ENCODE measurements at regions not wholly inside any gene's neighbourhood (a gene's known extent, or its start where the extent isn't known, plus 50 kb on each side); places are given as distances from the start of the nearest gene placed in this dataset.
A peak's percentile ranks its signal among the peaks of the same experiment; 100 is the strongest.

DNA sequence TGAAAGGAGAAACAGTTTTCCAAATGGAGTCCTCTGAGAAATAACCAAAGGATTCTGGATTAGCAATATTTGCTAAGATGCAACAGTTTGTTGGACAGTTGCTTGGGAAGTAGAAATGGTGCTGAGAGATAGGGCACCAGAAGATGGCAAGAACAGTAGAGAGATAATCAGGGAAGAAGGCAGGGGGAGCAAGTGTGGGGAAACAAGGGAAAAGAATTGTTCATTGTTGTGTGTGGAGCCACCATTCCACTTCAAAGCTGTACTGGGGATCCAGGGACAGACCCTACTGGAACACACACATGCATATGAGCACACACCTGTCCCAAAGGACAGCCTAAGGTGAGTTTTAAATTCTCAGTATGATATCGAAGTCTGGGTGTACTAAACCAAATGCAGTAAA, 152.5 kb downstream of the ZNF608 start:
- DNase-seq (ENCODE audit: low spot score in 2 of 2), result no peak
- no peak for FAIRE-seq

DNA sequence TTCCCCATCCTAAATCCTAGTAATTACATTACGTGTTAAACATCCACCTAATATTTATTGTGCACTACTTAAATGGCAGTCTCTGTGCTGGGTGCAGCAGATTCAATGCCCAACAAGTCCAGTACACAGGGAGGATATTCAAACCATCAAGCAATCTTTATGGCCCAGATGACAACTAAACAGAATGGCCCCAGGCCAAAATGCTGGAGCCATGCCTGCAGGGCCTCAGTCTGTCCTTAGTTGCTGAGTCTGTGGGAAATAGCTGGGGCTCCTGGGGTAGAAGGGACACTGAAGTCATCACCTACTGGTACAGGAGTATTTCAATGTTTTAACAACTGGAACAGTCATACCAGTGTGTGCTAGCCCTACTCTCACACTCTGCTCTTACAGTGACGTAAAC, 153.5 kb downstream of the ZNF608 start:
- no peak for FAIRE-seq
- no peak for DNase-seq (ENCODE audit: low spot score in 2 of 2)

- no peak for FAIRE-seq
- DNase-seq (ENCODE audit: low spot score in 2 of 2), result no peak
Observed at GRCh38 chr5:124591583-124591982, 154.9 kb downstream of the ZNF608 start.

- DNase-seq (ENCODE audit: low spot score in 2 of 2) (no peak), FAIRE-seq (no peak)
Observed at GRCh38 chr5:124590686-124591085, 155.8 kb downstream of the ZNF608 start.

- FAIRE-seq, result no peak
Observed at GRCh38 chr5:124587280-124587679, 159.2 kb downstream of the ZNF608 start.

GRCh38 chr5:124584991-124585715, 161.3 kb downstream of the ZNF608 start:
- DNase-seq (ENCODE audit: low spot score in 2 of 2) (no peak), FAIRE-seq (no peak)

More at GRCh38 chr5:124587280-124587679, 159.2 kb downstream of the ZNF608 start:
- DNase-seq (ENCODE audit: low spot score in 2 of 2), result no peak

GRCh38 chr5:124583469-124584350, 162.7 kb downstream of the ZNF608 start:
- FAIRE-seq (no peak), DNase-seq (ENCODE audit: low spot score in 2 of 2) (no peak)

DNA sequence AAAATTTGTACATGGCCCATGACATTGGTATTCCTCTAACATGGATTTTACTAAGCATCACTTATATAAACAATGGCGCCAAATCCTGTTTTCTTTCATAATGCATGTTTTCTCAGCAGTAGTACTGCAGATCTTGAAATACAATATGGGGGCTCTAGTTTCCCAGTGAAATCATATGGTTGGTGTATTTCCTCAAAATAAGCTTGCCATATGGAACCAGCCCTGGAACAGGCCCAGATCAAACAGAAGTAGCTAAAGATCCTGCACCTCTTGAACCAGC, 163.9 kb downstream of the ZNF608 start:
- FAIRE-seq, result no peak
- no peak for DNase-seq (ENCODE audit: low spot score in 2 of 2)

- DNase-seq (ENCODE audit: low spot score in 2 of 2), result no peak
- no peak for FAIRE-seq
Observed at GRCh38 chr5:124581738-124582560, 164.5 kb downstream of the ZNF608 start.

DNA sequence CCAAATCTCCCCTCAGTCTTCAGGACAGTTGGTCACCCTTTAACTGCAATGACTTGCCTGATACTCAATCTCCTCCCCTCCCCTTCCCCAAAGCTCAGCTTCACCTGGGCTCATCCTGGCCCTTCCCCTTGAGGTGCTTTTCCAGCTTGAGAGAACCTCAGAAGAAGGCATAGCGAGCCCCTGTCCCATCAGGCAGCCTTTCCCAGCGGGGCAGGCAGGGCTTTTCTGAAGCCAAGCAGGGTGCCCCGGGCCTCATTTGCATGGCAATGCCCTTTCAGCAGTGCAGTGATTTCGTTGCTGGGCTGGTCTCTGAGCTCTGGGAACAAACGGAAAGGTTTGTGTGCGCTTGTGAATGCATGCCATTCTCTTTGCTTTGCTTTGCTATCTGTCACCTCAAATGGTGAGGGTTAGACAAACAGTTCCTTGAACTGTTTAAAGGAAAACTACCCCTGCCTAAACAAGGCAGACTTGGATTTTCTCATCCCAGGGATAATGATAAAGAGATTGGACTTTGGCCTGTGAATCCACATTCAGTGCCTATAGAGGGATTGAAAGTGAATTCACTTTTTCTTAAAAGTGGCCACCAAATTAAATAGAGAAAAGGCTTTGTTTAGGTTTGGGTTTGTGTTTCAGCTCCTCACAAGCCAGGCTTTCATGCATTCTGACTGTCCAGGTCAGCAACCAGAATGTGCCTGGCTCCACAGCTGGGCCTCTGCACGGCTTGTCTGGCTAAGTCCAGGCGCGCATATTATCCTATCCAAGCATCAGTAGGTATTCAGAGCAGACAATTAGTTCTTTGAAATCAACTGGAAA, 165.3 kb downstream of the ZNF608 start:
- no peak for DNase-seq (ENCODE audit: low spot score in 2 of 2)
- FAIRE-seq, result no peak

- DNase-seq (ENCODE audit: low spot score in 2 of 2), result no peak
- FAIRE-seq, result no peak
Observed at GRCh38 chr5:124580512-124580911, 165.9 kb downstream of the ZNF608 start.

DNA sequence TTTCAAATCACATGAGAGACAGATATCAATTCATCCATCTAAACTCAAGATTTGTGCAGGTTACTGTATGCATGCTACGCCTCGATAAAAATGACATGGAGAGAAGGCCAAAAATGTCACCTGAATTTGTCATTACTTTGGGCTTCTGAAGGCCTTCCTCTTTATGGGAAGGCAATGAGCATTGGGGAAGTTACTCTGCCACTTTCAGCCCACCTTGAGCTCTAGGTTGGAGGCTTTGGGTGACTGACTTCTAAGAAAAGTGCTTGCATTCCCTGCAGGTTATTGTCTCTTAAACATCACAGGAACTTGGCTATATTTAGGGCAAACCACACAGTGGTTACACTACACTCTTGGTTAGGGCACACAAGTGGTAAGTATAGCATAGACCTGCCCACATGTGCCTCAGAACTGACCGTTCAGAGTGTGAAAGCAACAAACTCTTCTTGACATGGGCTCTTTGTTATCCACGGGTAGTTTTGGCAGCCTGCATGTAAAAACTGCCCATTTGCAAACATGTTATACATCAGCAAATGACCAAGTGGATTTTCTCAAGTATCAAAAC, 169.5 kb downstream of the ZNF608 start:
- no peak for DNase-seq (ENCODE audit: low spot score in 2 of 2)
- FAIRE-seq, result no peak

- no peak for FAIRE-seq
Observed at GRCh38 chr5:124575725-124576124, 170.7 kb downstream of the ZNF608 start.

DNA sequence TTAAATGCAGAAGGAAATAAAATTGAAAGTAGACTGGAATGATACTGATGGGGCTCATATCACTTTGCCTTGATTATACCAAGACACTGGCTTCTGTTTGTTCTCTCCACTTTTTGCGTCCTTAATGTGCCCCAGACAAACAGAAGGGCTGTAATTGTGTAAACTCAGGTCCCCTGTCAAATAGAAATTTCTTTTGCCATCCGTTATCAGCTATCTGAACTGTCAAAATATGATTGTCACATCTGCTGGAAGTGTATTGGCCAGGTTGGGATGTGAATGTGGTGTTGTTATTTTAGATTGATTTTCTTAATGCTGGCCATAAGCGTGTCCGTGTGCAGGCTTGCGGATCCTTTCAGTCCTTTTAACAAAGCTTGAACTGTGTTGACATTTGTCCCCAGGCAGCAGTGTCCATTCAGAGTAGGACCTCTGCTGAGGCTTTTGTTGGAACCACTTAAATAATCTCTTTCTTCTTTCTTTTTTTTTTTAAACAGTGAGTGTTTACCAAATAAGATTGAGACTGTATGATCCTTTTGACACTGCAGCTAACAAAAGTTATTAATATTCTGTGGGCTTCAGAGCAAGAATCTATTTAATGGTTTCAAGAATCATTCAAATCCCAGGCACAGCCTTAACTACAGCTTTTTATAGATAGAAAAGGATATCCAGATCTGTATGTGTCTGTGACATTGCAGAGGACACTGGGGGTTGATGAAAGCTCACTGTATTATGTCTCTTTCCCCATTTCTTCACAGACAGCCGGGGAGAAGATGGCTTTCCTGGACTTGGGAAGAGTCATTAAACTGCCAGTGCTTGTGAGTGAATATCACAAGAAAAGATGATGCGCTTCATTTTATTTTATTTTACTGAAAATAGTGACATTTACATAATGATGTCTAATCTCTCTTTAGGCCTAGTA, 171.7 kb downstream of the ZNF608 start:
- no peak for DNase-seq (ENCODE audit: low spot score in 2 of 2)

More at GRCh38 chr5:124575725-124576124, 170.7 kb downstream of the ZNF608 start:
- DNase-seq (ENCODE audit: low spot score in 2 of 2), result no peak

DNA sequence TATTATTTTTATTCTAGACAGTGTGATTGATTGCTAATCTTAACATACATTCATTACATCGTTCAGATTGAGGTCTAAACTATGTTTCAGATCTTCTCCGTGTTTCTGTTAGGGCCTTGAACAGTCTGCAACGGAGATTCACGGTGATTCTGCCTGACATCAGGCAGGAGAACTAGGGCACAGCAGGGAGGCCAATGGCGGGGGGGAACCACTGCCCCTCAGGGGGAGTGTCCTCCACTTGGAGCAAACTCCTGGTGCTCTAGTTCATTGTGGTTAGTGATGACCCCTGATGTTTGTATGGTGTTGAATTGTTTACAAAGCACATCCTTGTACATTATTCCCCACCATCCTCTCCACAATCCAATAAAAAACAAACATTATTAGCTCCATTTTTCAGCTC, 173.5 kb downstream of the ZNF608 start:
- DNase-seq (ENCODE audit: low spot score in 2 of 2) (no peak), FAIRE-seq (no peak)

More for the DNA sequence above, 171.7 kb downstream of the ZNF608 start:
- peak; percentile 62 for FAIRE-seq

DNA sequence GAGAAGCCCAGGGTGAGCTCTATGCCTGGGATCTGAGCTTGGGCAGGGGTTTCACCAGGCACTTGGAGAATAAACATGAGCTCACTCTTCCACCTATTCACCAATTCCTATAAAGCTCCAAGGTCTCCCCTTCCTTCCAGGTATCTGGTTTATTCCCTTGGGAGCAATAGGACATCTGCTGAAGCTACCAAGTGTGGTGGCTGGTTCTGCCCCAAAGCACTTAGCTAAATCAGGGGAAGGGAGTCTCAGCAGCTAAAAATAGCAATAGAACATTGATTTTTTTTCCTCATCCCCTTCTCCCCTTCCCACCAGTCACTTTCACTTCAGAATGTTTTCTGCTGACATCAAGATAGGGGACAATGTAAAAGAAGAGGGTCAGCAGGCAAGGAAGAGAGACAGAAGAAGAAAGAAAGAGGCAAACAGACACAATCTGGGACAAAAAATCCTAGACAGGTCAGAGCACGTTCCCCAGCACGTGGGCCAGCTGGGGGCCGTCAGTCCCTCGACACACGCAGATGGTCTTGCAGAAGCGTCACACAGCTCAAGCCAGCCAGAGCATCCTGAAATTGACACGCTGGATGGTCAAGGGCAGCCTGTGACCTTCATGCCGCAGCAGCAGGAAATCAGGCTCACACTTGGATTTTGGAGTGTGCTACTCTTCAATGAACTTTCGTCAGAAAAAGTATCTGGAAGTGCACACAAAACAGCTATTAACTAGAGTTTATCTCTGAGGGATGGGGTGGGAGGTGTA, 176.0 kb downstream of the ZNF608 start:
- no peak for FAIRE-seq

DNA sequence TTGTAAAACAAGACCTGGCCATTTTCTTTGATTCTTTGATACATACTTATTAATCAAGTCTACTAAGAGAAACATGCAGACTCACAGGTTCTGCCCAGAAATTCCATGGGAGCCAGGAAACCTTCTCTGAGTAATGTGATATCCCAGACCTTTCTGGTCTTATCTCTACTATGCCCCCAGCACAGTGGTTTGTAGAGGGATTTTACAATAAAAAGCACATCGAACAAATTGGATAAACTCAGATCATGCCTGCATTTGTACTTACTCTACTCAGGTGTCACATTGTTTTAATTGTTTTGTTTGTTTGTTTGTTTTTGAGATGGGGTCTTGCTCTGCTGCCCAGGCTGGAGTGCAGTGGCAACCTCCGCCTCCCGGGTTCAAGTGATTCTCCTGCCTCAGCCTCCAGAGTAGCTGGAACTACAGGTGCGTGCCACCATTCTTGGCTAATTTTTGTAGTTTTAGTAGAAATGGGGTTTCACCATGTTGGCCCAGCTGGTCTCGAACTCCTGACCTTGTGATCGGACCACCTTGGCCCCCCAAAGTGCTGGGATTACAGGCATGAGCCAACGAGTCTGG, 179.5 kb downstream of the ZNF608 start:
- no peak for FAIRE-seq

More for the DNA sequence above, 176.0 kb downstream of the ZNF608 start:
- no peak for DNase-seq (ENCODE audit: low spot score in 2 of 2)

GRCh38 chr5:124561451-124561850, 185.0 kb downstream of the ZNF608 start:
- DNase-seq (ENCODE audit: low spot score in 2 of 2), result no peak
- no peak for FAIRE-seq

More for the DNA sequence above, 179.5 kb downstream of the ZNF608 start:
- DNase-seq (ENCODE audit: low spot score in 2 of 2), result no peak

Measured in frontal cortex (tissue), 3 donors.